ENCODE measurements at regions not wholly inside any gene's neighbourhood (a gene's known extent, or its start where the extent isn't known, plus 50 kb on each side); places are given as distances from the start of the nearest gene placed in this dataset.

DNA sequence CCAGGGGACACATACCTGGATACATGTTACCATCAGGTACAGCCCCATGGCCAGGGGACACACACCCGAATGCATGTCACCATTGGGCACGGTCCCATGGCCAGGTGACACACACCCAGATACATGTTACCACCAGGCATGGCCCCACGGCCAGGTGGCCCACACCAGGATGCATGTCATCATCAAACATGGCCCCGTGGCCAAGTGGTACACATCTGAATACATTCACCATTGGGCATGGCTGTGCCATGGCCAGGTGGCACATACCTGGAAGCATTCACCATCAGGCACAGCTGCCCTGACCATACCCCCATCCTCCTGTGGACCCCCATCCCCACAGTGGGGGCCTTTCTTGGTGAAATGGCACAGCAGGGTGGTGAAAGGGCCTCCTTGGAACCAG lies 97.6 kb downstream of the RBFOX3 start:
- WGBS, 2 donors = 96 to 100% methylated on average over 1 to 4 of the region's 4 CpGs
- Histone ChIP-seq H3K4me1 (no peaks in the 10 kb centered on the region), H3K4me3 (no peak overlapping the region), H3K27ac (no peak overlapping the region), H3K27me3 (peaks cover 0 to 10% of the 10 kb centered on the region in 2 donors), H3K9me3 (peaks cover 0 to 24% (median 0%) of the 10 kb centered on the region in 4 donors), H3K36me3 (no peaks in the 10 kb centered on the region)
- TF ChIP-seq EP300 (IDR thresholded peaks at IDR 0.05) (no peak), POLR2A (IDR thresholded peaks at IDR 0.05) (no peak)
- TF ChIP-seq, protein P1, sequence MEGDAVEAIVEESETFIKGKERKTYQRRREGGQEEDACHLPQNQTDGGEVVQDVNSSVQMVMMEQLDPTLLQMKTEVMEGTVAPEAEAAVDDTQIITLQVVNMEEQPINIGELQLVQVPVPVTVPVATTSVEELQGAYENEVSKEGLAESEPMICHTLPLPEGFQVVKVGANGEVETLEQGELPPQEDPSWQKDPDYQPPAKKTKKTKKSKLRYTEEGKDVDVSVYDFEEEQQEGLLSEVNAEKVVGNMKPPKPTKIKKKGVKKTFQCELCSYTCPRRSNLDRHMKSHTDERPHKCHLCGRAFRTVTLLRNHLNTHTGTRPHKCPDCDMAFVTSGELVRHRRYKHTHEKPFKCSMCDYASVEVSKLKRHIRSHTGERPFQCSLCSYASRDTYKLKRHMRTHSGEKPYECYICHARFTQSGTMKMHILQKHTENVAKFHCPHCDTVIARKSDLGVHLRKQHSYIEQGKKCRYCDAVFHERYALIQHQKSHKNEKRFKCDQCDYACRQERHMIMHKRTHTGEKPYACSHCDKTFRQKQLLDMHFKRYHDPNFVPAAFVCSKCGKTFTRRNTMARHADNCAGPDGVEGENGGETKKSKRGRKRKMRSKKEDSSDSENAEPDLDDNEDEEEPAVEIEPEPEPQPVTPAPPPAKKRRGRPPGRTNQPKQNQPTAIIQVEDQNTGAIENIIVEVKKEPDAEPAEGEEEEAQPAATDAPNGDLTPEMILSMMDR (IDR thresholded peaks at IDR 0.05) = no peak
- DNase-seq (ENCODE audit: low spot score in 2 of 2) = no peak

DNA sequence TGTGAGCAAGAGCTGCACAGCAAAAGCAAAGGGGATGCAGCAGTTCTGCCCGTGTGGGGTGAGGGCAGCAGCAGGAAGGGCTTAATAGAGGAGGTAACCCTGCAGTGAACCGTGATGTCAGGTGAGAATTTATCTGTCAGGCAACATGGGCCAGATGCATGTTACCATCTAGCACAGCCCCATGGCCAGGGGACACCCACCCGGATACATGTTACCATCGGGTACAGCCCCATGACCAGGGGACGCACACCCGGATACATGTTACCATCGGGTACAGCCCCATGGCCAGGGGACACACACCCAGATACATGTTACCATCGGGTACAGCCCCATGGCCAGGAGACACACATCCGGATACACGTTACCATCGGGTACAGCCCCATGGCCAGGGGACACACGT lies 99.4 kb downstream of the RBFOX3 start:
- TF ChIP-seq POLR2A (IDR thresholded peaks at IDR 0.05) = no peak
- TF ChIP-seq, protein P1 (IDR thresholded peaks at IDR 0.05) = no peak
- no peak for TF ChIP-seq EP300 (IDR thresholded peaks at IDR 0.05)
- Histone ChIP-seq H3K4me1 (no peaks in the 10 kb centered on the region), H3K36me3 (no peaks in the 10 kb centered on the region), H3K9me3 (peaks cover 0 to 32% (median 0%) of the 10 kb centered on the region in 4 donors), H3K4me3 (no peak overlapping the region), H3K27me3 (peaks cover 0 to 13% of the 10 kb centered on the region in 2 donors), H3K27ac (no peak overlapping the region)
- WGBS, 2 donors = 80 to 89% methylated on average over 10 to 11 of the region's 12 CpGs
- DNase-seq (ENCODE audit: low spot score in 2 of 2) = no peak

DNA sequence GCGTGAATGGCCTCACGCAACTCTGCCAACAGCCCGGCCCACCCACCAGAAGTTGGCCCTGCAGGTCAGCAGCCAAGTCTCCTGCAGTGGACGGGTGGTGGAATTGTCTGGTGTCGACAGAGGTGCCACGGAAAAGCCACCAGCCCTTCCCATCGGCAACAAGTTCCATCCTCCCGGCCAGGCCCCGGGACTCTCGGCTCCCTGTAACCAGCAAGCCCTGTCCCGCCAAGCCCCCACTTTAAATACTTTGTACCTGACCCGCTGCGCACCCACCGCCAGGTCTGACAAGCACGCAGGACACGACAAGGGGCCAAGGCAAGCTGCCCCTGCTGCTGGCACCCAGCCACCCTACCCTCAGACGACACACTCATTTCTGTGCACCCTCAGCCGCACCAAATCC lies 100.8 kb downstream of the RBFOX3 start:
- Histone ChIP-seq H3K27me3 (peaks cover 0 to 13% of the 10 kb centered on the region in 2 donors), H3K4me3 (no peak overlapping the region), H3K9me3 (peaks cover 0 to 45% (median 0%) of the 10 kb centered on the region in 4 donors), H3K27ac (no peak overlapping the region), H3K4me1 (no peaks in the 10 kb centered on the region), H3K36me3 (no peaks in the 10 kb centered on the region)
- WGBS, 2 donors = 86 to 91% methylated on average over 17 to 18 of the region's 18 CpGs
- no peak for DNase-seq (ENCODE audit: low spot score in 2 of 2)
- TF ChIP-seq, protein P1 (IDR thresholded peaks at IDR 0.05) = no peak
- TF ChIP-seq EP300 (IDR thresholded peaks at IDR 0.05) (no peak), POLR2A (IDR thresholded peaks at IDR 0.05) (no peak)

DNA sequence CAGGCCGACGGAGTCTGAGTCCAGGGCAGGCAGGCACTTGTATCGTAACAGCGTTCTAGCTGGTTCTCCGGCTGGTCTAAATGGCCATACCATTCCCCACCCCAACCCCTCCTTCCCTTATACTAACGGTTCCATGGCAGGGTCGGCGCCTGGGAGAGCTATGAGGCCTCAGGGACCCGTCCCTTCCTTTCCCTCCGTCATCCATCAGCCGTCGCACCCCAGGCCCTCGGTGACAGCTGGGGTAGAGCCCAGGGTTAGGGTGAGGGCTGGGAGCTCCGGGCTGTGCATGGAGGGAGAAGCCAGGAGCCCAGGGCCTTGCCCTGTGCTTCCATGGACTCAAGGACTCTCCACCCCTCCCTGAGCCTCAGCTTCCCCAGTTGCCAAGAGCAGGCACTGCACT lies 101.4 kb downstream of the RBFOX3 start:
- H3K9me3 ChIP-seq = peaks cover 0 to 48% (median 0%) of the 10 kb centered on the region in 4 donors
- H3K27ac ChIP-seq = no peak overlapping the region
- no peak for TF ChIP-seq EP300 (IDR thresholded peaks at IDR 0.05)
- no peak for TF ChIP-seq POLR2A (IDR thresholded peaks at IDR 0.05)
- TF ChIP-seq, protein P1 (IDR thresholded peaks at IDR 0.05) = no peak
- no peak for DNase-seq (ENCODE audit: low spot score in 2 of 2)
- no peaks in the 10 kb centered on the region for H3K4me1 ChIP-seq
- H3K36me3 ChIP-seq = no peaks in the 10 kb centered on the region
- peaks cover 0 to 9% of the 10 kb centered on the region in 2 donors for H3K27me3 ChIP-seq
- no peak overlapping the region for H3K4me3 ChIP-seq
- WGBS, 2 donors = 59 to 72% methylated on average over 14 of the region's 14 CpGs

DNA sequence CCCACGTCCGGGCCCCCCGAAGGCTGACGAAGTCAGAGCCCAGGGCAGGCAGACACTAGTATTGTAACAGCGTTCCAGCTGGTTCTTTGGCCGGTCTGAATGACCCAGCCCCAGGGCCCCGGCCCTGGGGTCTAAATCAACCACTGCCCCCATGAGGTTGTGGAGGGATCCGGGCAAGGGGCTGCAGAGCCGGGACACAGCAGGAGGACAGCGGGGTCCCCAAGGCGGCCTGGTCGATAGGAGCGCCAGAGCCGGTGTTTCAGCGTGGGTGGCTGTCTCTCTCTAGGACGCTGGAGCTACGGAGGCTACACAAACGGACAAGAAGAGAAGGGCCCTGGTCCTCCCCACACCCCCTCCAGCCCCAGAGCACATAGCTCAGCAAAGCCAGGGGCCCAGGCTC lies 101.8 kb downstream of the RBFOX3 start:
- H3K4me1 ChIP-seq = no peaks in the 10 kb centered on the region
- peaks cover 0 to 9% of the 10 kb centered on the region in 2 donors for H3K27me3 ChIP-seq
- WGBS, 2 donors = 67 to 73% methylated on average over 11 to 15 of the region's 18 CpGs
- H3K36me3 ChIP-seq = no peaks in the 10 kb centered on the region
- TF ChIP-seq EP300 (IDR thresholded peaks at IDR 0.05) (no peak), POLR2A (IDR thresholded peaks at IDR 0.05) (no peak)
- TF ChIP-seq, protein P1 (IDR thresholded peaks at IDR 0.05) = no peak
- H3K9me3 ChIP-seq = peaks cover 0 to 48% (median 0%) of the 10 kb centered on the region in 4 donors
- no peak overlapping the region for H3K4me3 ChIP-seq
- DNase-seq (ENCODE audit: low spot score in 2 of 2) = no peak
- no peak overlapping the region for H3K27ac ChIP-seq

Measured in tibial nerve (tissue), 4 donors.